Caco-2 (cell line): ENCODE measurements at regions not wholly inside any gene's neighbourhood (a gene's known extent, or its start where the extent isn't known, plus 50 kb on each side); places are given as distances from the start of the nearest gene placed in this dataset.

ENCODE experiments used
- BruUV-seq: library from RNA; stranded (reverse); fragments of 400-500 nt; replicated peaks from 2 replicates; lab custom pipeline; 2021; lab: Mats Ljungman, UMichigan
- CTCF ChIA-PET: fragments of 300-600 bp; sonication (Branson Sonifier 250); formaldehyde crosslinking; loops from one replicate; lab custom pipeline; 2022; ENCODE audit warnings: antibody characterized with exemption; lab: Charles Lee
- POLR2A ChIA-PET: fragments of 300-600 bp; sonication (Branson Sonifier 250); formaldehyde crosslinking; loops from one replicate; lab custom pipeline; 2022; ENCODE audit warnings: antibody characterized with exemption; lab: Charles Lee
- DNase-seq, 2 experiments: peaks; one replicate each; pipeline versions ENCODE4 v3.0.0 to v3.0.0-alpha.2; 2020 to 2022
- H3K27me3 ChIP-seq: replicated peaks from 2 replicates; pipeline ENCODE4 v1.6.0; 2011; ENCODE audit warnings: low read length; ENCODE audit not compliant: control insufficient read depth, insufficient read depth
- H3K36me3 ChIP-seq: 2 replicates; pipeline ENCODE4 v1.5.1; 2011; ENCODE audit warnings: low read length; ENCODE audit not compliant: control insufficient read depth, insufficient read depth
- H3K4me1 ChIP-seq: fragments of 250-450 bp; sonication (Bioruptor Pico); 2 replicates; pipeline ENCODE4 v1.5.1; 2020; ENCODE audit warnings: mild to moderate bottlenecking
- H3K4me3 ChIP-seq: 2 replicates; pipeline ENCODE4 v1.5.1; 2011; ENCODE audit warnings: low read depth, mild to moderate bottlenecking, control low read depth, low read length
- H3K9me3 ChIP-seq: fragments of 250-450 bp; sonication (Bioruptor Pico); 2 replicates; pipeline ENCODE4 v1.5.1; 2020; ENCODE audit warnings: mild to moderate bottlenecking, moderate library complexity
- H3K27ac Mint-ChIP-seq: one replicate; pipeline ENCODE4 v1.8.0; 2022; ENCODE audit warnings: mixed read lengths; ENCODE audit not compliant: unreplicated experiment
- H3K27me3 Mint-ChIP-seq: one replicate; pipeline ENCODE4 v1.8.0; 2022; ENCODE audit warnings: mixed read lengths; ENCODE audit not compliant: insufficient read depth, unreplicated experiment
- H3K36me3 Mint-ChIP-seq: one replicate; pipeline ENCODE4 v1.8.0; 2022; ENCODE audit warnings: mild to moderate bottlenecking, mixed read lengths; ENCODE audit not compliant: insufficient read depth, unreplicated experiment
- H3K4me1 Mint-ChIP-seq: one replicate; pipeline ENCODE4 v1.8.0; 2022; ENCODE audit warnings: low read depth, mixed read lengths; ENCODE audit not compliant: unreplicated experiment
- H3K4me3 Mint-ChIP-seq: one replicate; pipeline ENCODE4 v1.8.0; 2022; ENCODE audit warnings: mild to moderate bottlenecking, moderate library complexity, mixed read lengths; ENCODE audit not compliant: unreplicated experiment
- H3K9me3 Mint-ChIP-seq: one replicate; pipeline ENCODE4 v1.8.0; 2022; ENCODE audit warnings: mixed read lengths; ENCODE audit not compliant: unreplicated experiment
- intact Hi-C: fragments of 100-400 bp; cut with micrococcal nuclease; formaldehyde crosslinking; loops from one replicate; pipeline ENCODE4 v1.10.0; 2022; ENCODE audit not compliant: unreplicated experiment
- TF ChIP-seq, protein P1 (sequence below), 2 experiments: fragments of 200-600 bp in 1 of 2; IDR thresholded peaks; 1 replicate in 1 of 2; 2 replicates in 1 of 2; pipeline versions ENCODE4 v1.5.1 to v1.8.0; 2011 to 2022; ENCODE audit warnings: antibody characterized with exemption in 1 of 2, control low read depth in 1 of 2, inconsistent platforms in 1 of 2, low read depth in 1 of 2, low read length in 1 of 2, mild to moderate bottlenecking in 1 of 2, moderate library complexity in 1 of 2; ENCODE audit not compliant: insufficient read depth in 1 of 2, severe bottlenecking in 1 of 2, unreplicated experiment in 1 of 2

DNA sequence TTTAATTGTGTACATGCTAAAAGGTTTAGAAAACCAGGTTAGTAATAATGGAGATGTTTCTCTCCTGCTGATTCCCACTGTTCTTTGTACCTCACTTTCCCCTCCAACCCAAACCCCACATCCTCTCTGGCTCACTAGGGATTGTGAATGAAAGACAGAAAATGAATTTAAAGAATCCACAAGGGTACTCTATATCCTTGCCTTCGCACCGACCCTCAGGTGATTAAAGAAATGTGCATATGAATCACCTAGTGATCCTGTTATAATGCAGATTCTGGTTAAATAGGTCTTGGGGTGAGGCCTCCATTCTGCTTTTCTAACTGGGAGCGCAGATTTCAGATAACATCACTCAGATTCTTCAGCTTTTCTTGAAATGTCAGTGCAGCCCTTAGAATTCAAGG lies 84.3 kb upstream of the OTX2 start:
- Mint-ChIP-seq H3K36me3 (no peaks in the 10 kb centered on the region), H3K4me3 (no peak overlapping the region), H3K4me1 (no peaks in the 10 kb centered on the region), H3K27me3 (peaks cover 4% of the 10 kb centered on the region), H3K27ac (no peak overlapping the region), H3K9me3 (no peaks in the 10 kb centered on the region)
- no TSS peak for BruUV-seq
- Histone ChIP-seq H3K4me3 (no peak overlapping the region), H3K4me1 (no peaks in the 10 kb centered on the region), H3K36me3 (no peaks in the 10 kb centered on the region), H3K27me3 (no peaks in the 10 kb centered on the region), H3K9me3 (no peaks in the 10 kb centered on the region)
- intact Hi-C loops, result no loop called here
- TF ChIP-seq, protein P1, sequence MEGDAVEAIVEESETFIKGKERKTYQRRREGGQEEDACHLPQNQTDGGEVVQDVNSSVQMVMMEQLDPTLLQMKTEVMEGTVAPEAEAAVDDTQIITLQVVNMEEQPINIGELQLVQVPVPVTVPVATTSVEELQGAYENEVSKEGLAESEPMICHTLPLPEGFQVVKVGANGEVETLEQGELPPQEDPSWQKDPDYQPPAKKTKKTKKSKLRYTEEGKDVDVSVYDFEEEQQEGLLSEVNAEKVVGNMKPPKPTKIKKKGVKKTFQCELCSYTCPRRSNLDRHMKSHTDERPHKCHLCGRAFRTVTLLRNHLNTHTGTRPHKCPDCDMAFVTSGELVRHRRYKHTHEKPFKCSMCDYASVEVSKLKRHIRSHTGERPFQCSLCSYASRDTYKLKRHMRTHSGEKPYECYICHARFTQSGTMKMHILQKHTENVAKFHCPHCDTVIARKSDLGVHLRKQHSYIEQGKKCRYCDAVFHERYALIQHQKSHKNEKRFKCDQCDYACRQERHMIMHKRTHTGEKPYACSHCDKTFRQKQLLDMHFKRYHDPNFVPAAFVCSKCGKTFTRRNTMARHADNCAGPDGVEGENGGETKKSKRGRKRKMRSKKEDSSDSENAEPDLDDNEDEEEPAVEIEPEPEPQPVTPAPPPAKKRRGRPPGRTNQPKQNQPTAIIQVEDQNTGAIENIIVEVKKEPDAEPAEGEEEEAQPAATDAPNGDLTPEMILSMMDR (IDR thresholded peaks at IDR 0.05; ENCODE audit: insufficient read depth in 1 of 2, low read depth in 1 of 2, low read length in 1 of 2, severe bottlenecking in 1 of 2, unreplicated experiment in 1 of 2), result no peak
- no peak for DNase-seq
- CTCF ChIA-PET, result no interaction called here
- POLR2A ChIA-PET, result no interaction called here

DNA sequence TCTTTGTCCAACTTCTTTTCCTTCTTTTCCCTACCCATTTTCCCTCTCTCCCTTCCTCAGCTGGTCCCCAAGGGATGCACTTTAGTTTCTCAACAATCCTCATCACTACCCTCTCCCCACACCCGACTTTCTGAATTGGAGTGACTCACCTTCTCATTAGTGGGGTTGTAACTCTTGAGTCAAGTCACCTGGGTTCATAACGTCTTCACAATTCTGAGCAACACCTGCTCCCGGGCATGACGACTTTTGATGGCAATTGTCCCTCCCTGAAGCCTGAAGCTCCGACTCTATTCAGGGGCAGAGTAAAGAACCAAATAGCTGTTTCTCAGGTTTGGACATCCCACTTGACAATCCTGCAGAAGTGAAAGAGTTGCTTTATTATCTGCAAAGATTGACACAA lies 82.7 kb upstream of the OTX2 start:
- Mint-ChIP-seq H3K9me3 (no peaks in the 10 kb centered on the region), H3K27ac (no peak overlapping the region), H3K4me3 (no peak overlapping the region), H3K36me3 (no peaks in the 10 kb centered on the region), H3K4me1 (no peaks in the 10 kb centered on the region), H3K27me3 (peaks cover 10% of the 10 kb centered on the region)
- no peak for DNase-seq
- ChIA-PET CTCF (no interaction called here), POLR2A (no interaction called here)
- no peak overlapping the region for H3K4me3 ChIP-seq
- H3K4me1 ChIP-seq, result no peaks in the 10 kb centered on the region
- TF ChIP-seq, protein P1 (IDR thresholded peaks at IDR 0.05; ENCODE audit: insufficient read depth in 1 of 2, low read depth in 1 of 2, low read length in 1 of 2, severe bottlenecking in 1 of 2, unreplicated experiment in 1 of 2), result no peak
- intact Hi-C loops, result no loop called here
- no peaks in the 10 kb centered on the region for H3K9me3 ChIP-seq
- no TSS peak for BruUV-seq
- H3K27me3 ChIP-seq, result no peaks in the 10 kb centered on the region
- no peaks in the 10 kb centered on the region for H3K36me3 ChIP-seq

DNA sequence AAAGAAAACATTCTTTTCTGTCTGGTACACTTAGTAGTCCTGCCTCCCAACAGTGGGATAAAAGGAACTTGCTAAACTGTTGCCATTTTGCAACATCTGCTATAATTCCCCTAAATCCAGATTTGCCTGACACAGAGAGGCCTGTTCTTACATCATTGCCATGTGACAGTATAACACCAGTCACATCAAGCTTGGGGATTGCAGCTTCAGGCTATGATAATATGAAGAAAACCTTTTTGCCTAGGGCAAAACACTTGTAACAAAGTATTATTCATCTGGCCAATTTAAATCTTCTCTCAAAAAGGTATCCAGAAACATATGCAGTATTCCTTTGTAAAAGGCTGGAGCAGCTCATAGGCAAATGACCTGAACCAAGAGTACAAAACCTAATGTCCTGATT lies 80.9 kb upstream of the OTX2 start:
- Mint-ChIP-seq H3K36me3 (no peaks in the 10 kb centered on the region), H3K27ac (no peak overlapping the region), H3K9me3 (no peaks in the 10 kb centered on the region), H3K27me3 (peaks cover 18% of the 10 kb centered on the region), H3K4me1 (no peaks in the 10 kb centered on the region), H3K4me3 (no peak overlapping the region)
- TF ChIP-seq, protein P1 (IDR thresholded peaks at IDR 0.05; ENCODE audit: insufficient read depth in 1 of 2, low read depth in 1 of 2, low read length in 1 of 2, severe bottlenecking in 1 of 2, unreplicated experiment in 1 of 2), result no peak
- ChIA-PET POLR2A (no interaction called here), CTCF (interaction anchor here (0.7 kb wide), 1 partner anchor 11 kb away, joined by 3 read pairs; no protein-coding TSS in a partner anchor)
- H3K27me3 ChIP-seq, result no peaks in the 10 kb centered on the region
- intact Hi-C loops, result no loop called here
- no peaks in the 10 kb centered on the region for H3K4me1 ChIP-seq
- no peak overlapping the region for H3K4me3 ChIP-seq
- no peaks in the 10 kb centered on the region for H3K36me3 ChIP-seq
- H3K9me3 ChIP-seq, result no peaks in the 10 kb centered on the region
- DNase-seq, result no peak
- BruUV-seq, result no TSS peak
